H1 (cell line): ENCODE measurements at regions not wholly inside any gene's neighbourhood (a gene's known extent, or its start where the extent isn't known, plus 50 kb on each side); places are given as distances from the start of the nearest gene placed in this dataset.

Experiments used
- CTCF ChIA-PET: fragments of 300-600 bp; sonication (Branson Sonifier 250); formaldehyde crosslinking; loops from one replicate; lab custom pipeline; 2021; ENCODE audit not compliant: partially characterized antibody; lab: Charles Lee
- POLR2A ChIA-PET: fragments of 300-600 bp; sonication (Branson Sonifier 250); formaldehyde crosslinking; loops from one replicate; lab custom pipeline; 2021; ENCODE audit warnings: inconsistent platforms; ENCODE audit not compliant: partially characterized antibody; lab: Charles Lee
- DNase-seq, 2 experiments: peaks; one replicate each; pipeline versions ENCODE4 v3.0.0 to v3.0.0-alpha.2; 2010 to 2022; ENCODE audit warnings: low spot score in 2 of 2, low read depth in 1 of 2, mixed read lengths in 1 of 2
- FAIRE-seq: peaks from 2 replicates; lab custom pipeline; 2011; peaks lifted over from hg19 to GRCh38; lab: Jason Lieb, UNC
- H2AFZ ChIP-seq: 2 replicates; pipeline ENCODE4 v1.8.1; 2012; ENCODE audit warnings: low read length, inconsistent platforms
- H2AK5ac ChIP-seq: 2 replicates; pipeline ENCODE4 v1.6.1; 2013; ENCODE audit warnings: low read depth, low read length
- H2BK120ac ChIP-seq: replicated peaks from 2 replicates; pipeline ENCODE3; 2013; ENCODE audit warnings: low read depth, low read length, inconsistent platforms
- H2BK12ac ChIP-seq: 2 replicates; pipeline ENCODE4 v1.6.1; 2013; ENCODE audit warnings: low read depth, low read length
- H2BK15ac ChIP-seq: 2 replicates; pipeline ENCODE4 v1.6.1; 2013; ENCODE audit warnings: low read length
- H2BK20ac ChIP-seq: 2 replicates; pipeline ENCODE4 v1.6.1; 2013; ENCODE audit warnings: low read length
- H2BK5ac ChIP-seq: 2 replicates; pipeline ENCODE4 v1.6.1; 2013; ENCODE audit warnings: low read depth, low read length
- H3K14ac ChIP-seq: 2 replicates; pipeline ENCODE4 v1.6.1; 2013; ENCODE audit warnings: inconsistent platforms; ENCODE audit not compliant: insufficient read length
- H3K18ac ChIP-seq: 2 replicates; pipeline ENCODE4 v1.6.1; 2013; ENCODE audit warnings: low read length; ENCODE audit errors: extremely low read depth
- H3K23ac ChIP-seq: 2 replicates; pipeline ENCODE4 v1.6.1; 2013; ENCODE audit warnings: inconsistent platforms; ENCODE audit not compliant: insufficient read length
- H3K23me2 ChIP-seq: 2 replicates; pipeline ENCODE4 v1.6.1; 2013; ENCODE audit warnings: low read depth, low read length
- H3K27ac ChIP-seq: 2 replicates; pipeline ENCODE4 v1.6.1; 2011; ENCODE audit warnings: low read depth, low read length, inconsistent platforms
- H3K27me3 ChIP-seq, 4 experiments: replicated peaks in 1 of 4; 1 replicate in 1 of 4; 2 replicates in 3 of 4; pipeline versions ENCODE4 v1.6.1 to v1.8.1; 2011 to 2013; ENCODE audit warnings: low read length in 3 of 4, mild to moderate bottlenecking in 3 of 4, inconsistent platforms in 2 of 4, mixed read lengths in 2 of 4, moderate library complexity in 1 of 4; ENCODE audit not compliant: control insufficient read depth in 3 of 4, insufficient read depth in 3 of 4; ENCODE audit errors: extremely low read depth in 1 of 4
- H3K36me3 ChIP-seq, 4 experiments: 2 replicates each; pipeline versions ENCODE4 v1.6.1 to v1.8.1; 2011 to 2013; ENCODE audit warnings: mild to moderate bottlenecking in 4 of 4, low read length in 3 of 4, moderate library complexity in 2 of 4, control low read depth in 1 of 4, inconsistent platforms in 1 of 4; ENCODE audit not compliant: insufficient read depth in 4 of 4, control insufficient read depth in 2 of 4
- H3K4ac ChIP-seq: replicated peaks from 2 replicates; pipeline ENCODE3; 2013; ENCODE audit warnings: low read length, low read depth, mixed read lengths, inconsistent platforms; ENCODE audit not compliant: insufficient read length
- H3K4me1 ChIP-seq, 4 experiments: replicated peaks in 1 of 4; 1 replicate in 1 of 4; 2 replicates in 3 of 4; pipeline versions ENCODE4 v1.6.1 to v1.8.1; 2011 to 2013; ENCODE audit warnings: low read length in 3 of 4, inconsistent platforms in 2 of 4, mixed read lengths in 1 of 4; ENCODE audit not compliant: insufficient read depth in 4 of 4, control insufficient read depth in 3 of 4
- H3K4me2 ChIP-seq, 2 experiments: 2 replicates each; pipeline versions ENCODE4 v1.6.1 to v1.8.1; 2011 to 2013; ENCODE audit warnings: low read depth in 2 of 2, low read length in 2 of 2, control low read depth in 1 of 2, inconsistent platforms in 1 of 2, mild to moderate bottlenecking in 1 of 2; ENCODE audit not compliant: insufficient read depth in 1 of 2
- H3K4me3 ChIP-seq, 4 experiments: fragments of 200-600, 300-600 bp in 1 of 4; sonication (generic), shearing (Covaris generic), sonication (Bioruptor Twin) in 1 of 4; 2 replicates each; pipeline versions ENCODE4 v1.5.1 to v1.8.1; 2011 to 2016; ENCODE audit warnings: low read length in 4 of 4, low read depth in 3 of 4, control low read depth in 2 of 4, inconsistent platforms in 2 of 4, mild to moderate bottlenecking in 2 of 4, mixed read lengths in 1 of 4, moderate library complexity in 1 of 4; ENCODE audit not compliant: insufficient read depth in 2 of 4; ENCODE audit errors: extremely low read depth in 1 of 4
- H3K56ac ChIP-seq: replicated peaks from 2 replicates; pipeline ENCODE3; 2013; ENCODE audit warnings: low read depth, mild to moderate bottlenecking, mixed read lengths, low read length, inconsistent platforms; ENCODE audit not compliant: insufficient read length
- H3K79me1 ChIP-seq: 2 replicates; pipeline ENCODE4 v1.6.1; 2013; ENCODE audit warnings: low read depth, low read length, control low read depth
- H3K79me2 ChIP-seq, 2 experiments: 2 replicates each; pipeline versions ENCODE4 v1.6.1 to v1.8.1; 2012 to 2013; ENCODE audit warnings: low read length in 2 of 2, mild to moderate bottlenecking in 2 of 2, inconsistent platforms in 1 of 2; ENCODE audit not compliant: insufficient read depth in 2 of 2, control insufficient read depth in 1 of 2
- H3K9ac ChIP-seq, 4 experiments: replicated peaks in 1 of 4; 1 replicate in 1 of 4; 2 replicates in 3 of 4; pipeline versions ENCODE4 v1.6.1 to v1.8.1; 2011 to 2013; ENCODE audit warnings: low read depth in 3 of 4, low read length in 3 of 4, control low read depth in 2 of 4, mild to moderate bottlenecking in 2 of 4, moderate library complexity in 2 of 4, inconsistent platforms in 1 of 4; ENCODE audit errors: extremely low read depth in 1 of 4
- H3K9me3 ChIP-seq, 2 experiments: 2 replicates each; pipeline versions ENCODE4 v1.6.1 to v1.8.1; 2012 to 2013; ENCODE audit warnings: mild to moderate bottlenecking in 2 of 2, moderate library complexity in 2 of 2, control low read depth in 1 of 2, inconsistent platforms in 1 of 2, low read depth in 1 of 2, low read length in 1 of 2, mixed read lengths in 1 of 2; ENCODE audit not compliant: insufficient read depth in 2 of 2
- H4K20me1 ChIP-seq, 2 experiments: replicated peaks in 1 of 2; 2 replicates each; pipeline versions ENCODE3 to v1.8.1; 2011 to 2013; ENCODE audit warnings: inconsistent platforms in 2 of 2, low read length in 2 of 2, mild to moderate bottlenecking in 1 of 2; ENCODE audit not compliant: insufficient read depth in 2 of 2, control insufficient read depth in 1 of 2
- H4K5ac ChIP-seq: 2 replicates; pipeline ENCODE4 v1.6.1; 2013; ENCODE audit warnings: low read length, low read depth, mixed read lengths, inconsistent platforms; ENCODE audit not compliant: insufficient read length
- H4K8ac ChIP-seq: 2 replicates; pipeline ENCODE4 v1.8.0; 2013; ENCODE audit warnings: mild to moderate bottlenecking, moderate library complexity, low read length, inconsistent platforms; ENCODE audit not compliant: insufficient read depth; ENCODE audit errors: extremely low read depth
- H4K91ac ChIP-seq: replicated peaks from 2 replicates; pipeline ENCODE3; 2013; ENCODE audit warnings: low read length, mixed read lengths, inconsistent platforms; ENCODE audit not compliant: insufficient read length
- CHD1 ChIP-seq: IDR thresholded peaks from 2 replicates; pipeline ENCODE4 v1.6.1; 2012; ENCODE audit warnings: low read depth, low read length, improper control_type of control experiment
- WGBS, 2 experiments: shearing (Covaris generic) in 1 of 2; methylation state at CpG; one replicate each; pipeline versions ENCODE4 v1.1.6 to v1.1.7; 2013 to 2015; ENCODE audit warnings: low lambda C conversion rate in 2 of 2, mixed read lengths in 2 of 2, inconsistent platforms in 1 of 2, low coverage in 1 of 2, missing lambda C conversion rate in 1 of 2; ENCODE audit not compliant: insufficient replicate concordance in 2 of 2, insufficient coverage in 1 of 2, insufficient read length in 1 of 2; ENCODE audit errors: extremely low coverage in 1 of 2, missing lambda C conversion rate in 1 of 2; 5-methylcytosine and 5-hydroxymethylcytosine counted together

DNA sequence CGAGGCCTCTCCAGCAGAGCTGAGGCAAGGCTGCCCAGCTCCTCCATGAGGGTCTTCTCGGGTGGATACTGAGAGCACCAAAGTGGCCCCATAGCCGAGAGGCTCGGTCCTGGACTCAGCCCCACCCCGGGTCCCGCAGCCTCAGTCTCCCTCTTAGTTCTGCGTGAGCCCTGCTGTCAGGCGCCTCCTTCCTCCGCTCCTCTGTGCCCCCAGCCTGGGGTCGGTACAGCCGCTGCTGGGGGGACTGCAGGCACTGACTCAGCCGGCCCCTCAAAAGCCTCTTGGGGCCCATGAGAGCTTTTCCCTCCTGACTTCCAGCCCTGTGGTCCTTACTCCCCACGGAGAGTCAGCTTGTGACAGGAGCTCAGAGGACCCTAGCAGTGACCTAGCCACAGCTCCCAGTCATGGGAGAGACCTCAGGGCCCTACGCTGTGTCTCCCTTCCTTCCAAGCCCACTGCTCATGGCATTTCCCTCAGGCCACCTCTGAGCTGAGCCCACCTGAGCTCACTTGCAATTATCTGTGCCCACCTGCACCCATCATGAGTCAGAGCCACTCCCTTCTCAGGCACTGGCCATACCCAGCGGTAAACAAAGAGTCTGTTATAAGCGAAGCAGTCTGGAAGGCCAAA, 295.0 kb upstream of the RTL1 start:
- 93% methylated on average over 16 of the region's 16 CpGs; no CpG with 5 or more reads in 1 of the 2 experiments for WGBS, 2 experiments
- Histone ChIP-seq H2AFZ (no peak overlapping the region), H3K23me2 (no peaks in the 10 kb centered on the region), H3K27ac (no peak overlapping the region), H2BK12ac (no peak overlapping the region), H3K4me1 (peaks cover 0 to 24% (median 8%) of the 10 kb centered on the region in 4 experiments; a peak in 6 of 7 replicates), H3K18ac (no peak overlapping the region; the same call in 1 of the 2 replicates), H3K14ac (no peak overlapping the region), H3K79me1 (no peaks in the 10 kb centered on the region), H3K79me2 (no peaks in the 10 kb centered on the region), H3K36me3 (no peaks in the 10 kb centered on the region), H3K9me3 (peaks cover 0 to 3% of the 10 kb centered on the region in 2 experiments; a peak in 1 of 4 replicates), H2BK120ac (no peak overlapping the region), H3K27me3 (peaks cover 0 to 3% (median 1%) of the 10 kb centered on the region in 4 experiments; a peak in 2 of 7 replicates), H2BK15ac (0 out of 2 replicates have a peak overlapping the region, but pooled peaks have one; percentile 36), H3K4ac (no peak overlapping the region), H3K4me2 (no peak overlapping the region), H2BK5ac (no peak overlapping the region), H4K91ac (no peak overlapping the region), H2BK20ac (no peak overlapping the region), H2AK5ac (no peak overlapping the region), H3K23ac (no peak overlapping the region), H4K20me1 (no peaks in the 10 kb centered on the region), H4K8ac (no peak overlapping the region), H3K56ac (no peak overlapping the region), H3K9ac (no peak overlapping the region), H4K5ac (no peak overlapping the region), H3K4me3 (no peak overlapping the region)
- DNase-seq (peak in 1 of 2 experiments; percentile 41), FAIRE-seq (no peak)
- no peak for TF ChIP-seq CHD1
- CTCF ChIA-PET = interaction anchor here (1.6 to 1.9 kb wide), 3 partner anchors 15 to 37 kb away, joined by 4 to 7 read pairs (median 5); no protein-coding TSS in a partner anchor
- POLR2A ChIA-PET = no interaction called here
